HG03196 (cell line): ENCODE measurements at regions not wholly inside any gene's neighbourhood (a gene's known extent, or its start where the extent isn't known, plus 50 kb on each side); places are given as distances from the start of the nearest gene placed in this dataset.

Experiments used
- ATAC-seq: cut with Tn5 transposase; IDR thresholded peaks from one replicate; pipeline ENCODE4 v1.9.1; 2021; ENCODE audit not compliant: unreplicated experiment

- no peak for ATAC-seq
Observed at GRCh38 chr6:2468601-2468955, 223.2 kb upstream of the GMDS start.

DNA sequence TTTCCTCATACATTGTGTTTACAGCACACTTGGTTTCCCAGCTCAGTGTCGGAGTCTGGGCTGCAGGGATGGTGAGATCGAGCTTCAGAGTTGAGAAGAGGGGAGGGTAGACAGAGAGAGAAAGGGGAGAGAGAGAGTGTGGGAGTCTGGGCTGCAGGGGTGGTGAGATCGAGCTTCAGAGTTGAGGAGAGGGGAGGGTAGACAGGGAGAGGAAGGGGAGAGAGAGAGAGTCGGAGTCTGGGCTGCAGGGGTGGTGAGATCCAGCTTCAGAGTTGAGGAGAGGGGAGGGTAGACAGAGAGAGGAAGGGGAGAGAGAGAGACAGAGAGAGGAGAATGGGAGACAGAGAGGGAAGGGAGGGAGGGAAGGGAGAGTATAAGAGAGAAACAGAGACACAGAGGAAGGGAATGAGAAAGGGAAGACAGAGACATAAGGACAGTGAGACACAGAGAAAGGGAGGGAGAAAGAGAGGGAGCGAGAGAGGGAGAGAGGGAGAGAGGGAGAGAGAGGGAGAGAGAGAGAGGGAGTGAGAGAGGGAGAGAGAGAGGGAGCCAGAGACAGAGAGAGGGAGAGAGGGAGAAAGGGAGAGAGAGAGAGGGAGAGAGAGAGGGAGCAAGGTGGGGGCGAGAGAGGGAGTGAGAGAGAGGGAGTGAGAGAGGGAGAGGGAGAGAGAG, 222.7 kb upstream of the GMDS start:
- no peak for ATAC-seq

- ATAC-seq, result no peak
Observed at GRCh38 chr6:2465336-2465735, 219.9 kb upstream of the GMDS start.

DNA sequence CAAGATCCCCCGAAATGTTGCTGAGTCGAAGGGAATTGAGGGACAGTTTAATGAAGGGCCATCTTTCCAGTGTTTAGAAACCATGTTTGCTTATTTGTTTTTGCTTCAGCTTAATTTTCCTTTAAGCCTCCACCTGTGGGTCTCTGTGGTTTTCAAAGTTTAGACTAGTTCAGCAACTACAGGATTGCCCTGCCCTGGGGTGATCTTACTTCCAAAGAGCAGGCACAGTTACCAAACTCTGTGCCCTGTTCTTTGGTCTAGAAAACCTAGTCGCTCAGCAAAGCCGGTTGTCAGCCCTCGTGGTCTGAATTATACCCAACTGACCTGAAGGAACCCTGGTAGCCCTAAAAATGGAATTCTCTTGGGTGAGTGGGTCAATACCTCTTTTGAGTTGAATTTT, 219.2 kb upstream of the GMDS start:
- ATAC-seq, result no peak

GRCh38 chr6:2462831-2463230, 217.4 kb upstream of the GMDS start:
- ATAC-seq, result no peak

DNA sequence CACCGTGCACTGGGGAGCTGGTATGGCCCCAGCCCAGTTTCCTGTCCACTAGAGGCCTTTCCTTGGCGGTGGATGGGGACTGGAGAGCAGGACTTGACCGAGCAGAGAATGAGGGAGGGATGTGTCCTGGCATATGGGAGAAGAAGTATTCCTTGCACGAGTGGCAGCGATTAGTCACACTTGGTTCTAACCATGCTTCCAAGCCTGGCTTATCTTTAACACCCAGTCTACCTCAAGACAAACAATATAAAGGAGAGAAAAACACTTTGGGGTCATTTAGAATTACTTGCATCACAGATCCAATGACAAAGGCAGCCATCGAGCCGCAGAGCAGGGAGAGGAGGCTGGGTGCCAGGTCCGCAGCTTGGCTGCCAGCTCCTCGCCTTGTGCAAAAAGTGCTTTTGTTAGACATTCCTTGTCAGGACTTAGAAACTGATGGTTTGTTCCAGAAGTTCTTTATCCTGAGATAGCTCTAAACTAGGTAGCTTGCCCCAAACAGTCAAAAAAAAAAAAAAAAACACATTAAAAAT, 214.9 kb upstream of the GMDS start:
- ATAC-seq, result no peak

- ATAC-seq, result no peak
Observed at GRCh38 chr6:2454180-2454579, 208.8 kb upstream of the GMDS start.

DNA sequence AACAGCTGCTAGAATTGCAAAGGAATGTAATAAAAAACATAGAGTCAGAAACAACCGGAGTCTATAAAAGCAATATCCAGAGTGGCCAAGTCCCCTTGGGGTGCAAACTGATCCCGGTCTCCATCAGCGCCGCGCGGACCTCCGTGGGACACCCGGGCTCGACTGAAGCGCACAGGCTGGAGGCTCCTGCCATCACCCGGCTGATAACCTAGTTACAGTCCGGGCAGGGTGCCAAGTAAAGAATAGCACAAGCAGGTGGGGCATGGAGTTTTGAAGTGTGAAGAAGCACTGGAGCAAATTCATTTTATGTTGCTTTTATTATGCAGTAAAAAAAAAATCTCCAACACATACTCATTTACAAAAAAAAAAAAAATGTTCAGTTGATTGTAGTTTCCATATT, 205.1 kb upstream of the GMDS start:
- ATAC-seq, result no peak

- ATAC-seq, result no peak
Observed at GRCh38 chr6:2449572-2449940, 204.2 kb upstream of the GMDS start.

DNA sequence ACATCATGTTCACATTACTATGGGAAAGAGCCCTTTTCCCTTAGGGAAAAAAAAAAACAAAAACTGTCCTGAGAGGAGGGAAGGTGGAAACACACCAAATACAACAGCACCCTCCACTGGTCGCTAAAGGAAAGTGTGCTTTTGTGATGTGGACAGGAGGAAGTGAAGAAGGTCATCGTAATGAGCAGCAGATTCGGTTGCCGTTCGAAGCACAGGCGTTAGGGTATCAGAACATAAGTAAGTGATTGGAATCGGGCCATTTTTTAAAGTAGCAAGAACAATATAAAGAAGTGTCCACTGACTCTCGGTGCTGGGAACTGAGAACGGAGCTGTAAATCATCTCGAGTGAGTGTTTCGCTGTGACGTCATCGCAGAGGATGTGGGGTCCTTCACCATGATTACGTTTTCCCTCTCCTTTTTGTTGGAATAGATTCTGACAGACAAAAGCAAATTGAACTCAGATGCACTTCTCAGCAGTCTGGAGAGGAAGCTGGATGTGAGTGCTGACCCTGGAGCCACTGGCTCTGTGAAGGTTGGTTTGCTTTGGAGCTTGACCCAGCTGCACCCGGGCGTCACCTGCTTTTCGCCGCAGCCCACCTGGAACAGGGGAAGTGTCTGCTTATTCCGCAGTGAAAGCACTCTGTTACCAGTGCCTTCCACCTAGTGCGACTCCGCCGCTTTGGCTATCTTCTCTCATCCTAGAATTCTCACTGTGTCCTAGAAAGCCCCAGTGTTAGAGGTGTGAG, 203.6 kb upstream of the GMDS start:
- ATAC-seq, result no peak

DNA sequence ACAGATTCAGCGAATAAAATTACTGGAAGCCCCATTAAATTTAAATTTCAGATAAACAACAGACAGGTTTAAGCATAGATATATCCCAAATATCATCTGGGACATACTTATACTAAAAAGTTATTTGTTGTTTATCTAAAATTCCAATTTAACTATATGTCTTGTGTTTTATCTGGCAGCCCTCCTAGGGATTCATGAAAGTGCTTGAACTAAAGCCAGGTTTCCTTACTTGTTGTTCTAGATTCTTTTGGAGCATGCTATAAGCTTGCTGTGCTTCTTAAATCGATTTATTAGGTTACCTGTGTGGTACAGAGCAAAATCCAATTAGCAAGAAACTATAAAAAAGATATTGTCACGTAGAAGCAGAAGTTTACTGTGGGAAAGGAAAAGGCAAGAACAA, 202.5 kb upstream of the GMDS start:
- ATAC-seq, result no peak

- ATAC-seq, result no peak
Observed at GRCh38 chr6:2447318-2447920, 202.0 kb upstream of the GMDS start.

- ATAC-seq, result no peak
Observed at GRCh38 chr6:2441601-2442475, 196.4 kb upstream of the GMDS start.

DNA sequence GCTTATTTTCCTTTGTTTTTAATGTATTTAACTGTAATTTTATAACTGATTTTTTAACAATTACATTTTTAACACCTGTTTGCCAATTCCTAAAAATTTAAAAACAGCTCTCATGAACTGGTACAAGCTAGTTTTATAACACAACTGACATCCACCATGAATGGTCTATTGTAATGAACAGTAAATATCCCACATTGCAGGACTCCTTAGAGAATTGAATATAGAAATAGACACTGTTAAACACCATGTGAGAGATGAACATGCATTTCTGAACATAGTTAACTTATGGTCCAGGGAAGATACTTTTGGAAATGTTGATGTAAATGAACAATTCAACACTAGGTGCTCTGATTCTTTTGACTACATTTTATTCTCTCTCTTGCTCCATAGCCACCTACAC, 195.1 kb upstream of the GMDS start:
- no peak for ATAC-seq

- no peak for ATAC-seq
Observed at GRCh38 chr6:2439632-2440031, 194.2 kb upstream of the GMDS start.

GRCh38 chr6:2439082-2439481, 193.7 kb upstream of the GMDS start:
- ATAC-seq, result no peak

DNA sequence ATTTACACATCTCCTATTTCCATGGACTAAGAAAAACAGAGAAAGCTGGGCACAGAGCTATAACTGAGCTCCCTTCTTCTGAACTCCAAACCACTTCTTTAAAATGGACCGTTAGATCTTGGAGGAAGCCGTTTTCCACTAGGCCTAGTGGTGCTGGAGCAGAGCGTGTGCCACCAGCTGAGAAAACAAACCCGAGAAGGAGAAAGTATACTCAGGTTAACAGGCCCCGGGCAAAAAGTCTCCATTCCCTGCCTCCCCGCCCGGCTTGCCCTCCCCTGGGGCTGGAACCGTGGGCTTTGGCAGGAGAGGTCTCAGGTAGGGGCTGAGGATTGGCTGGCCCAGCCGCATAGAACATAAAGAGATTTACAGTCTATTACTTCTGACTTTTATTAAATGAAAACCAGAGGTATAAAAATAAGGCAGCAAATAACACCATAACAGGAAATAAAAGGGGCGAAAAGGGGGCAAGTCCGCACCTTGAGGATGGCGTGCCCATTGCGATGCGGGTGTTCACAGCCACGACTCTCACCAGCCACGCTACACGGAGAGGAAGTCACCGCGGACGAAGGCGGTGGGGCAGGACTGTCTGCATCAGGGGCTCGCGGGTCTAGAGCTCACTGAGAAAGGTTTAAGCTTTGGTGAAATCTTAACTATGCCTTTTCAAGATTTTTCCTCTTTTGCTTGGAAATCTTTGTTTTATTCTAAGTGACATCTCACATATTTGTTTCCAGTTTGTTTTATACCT, 191.2 kb upstream of the GMDS start:
- ATAC-seq, result no peak

GRCh38 chr6:2435323-2435722, 189.9 kb upstream of the GMDS start:
- ATAC-seq, result no peak

- ATAC-seq, result no peak
Observed at GRCh38 chr6:2434912-2435311, 189.5 kb upstream of the GMDS start.

DNA sequence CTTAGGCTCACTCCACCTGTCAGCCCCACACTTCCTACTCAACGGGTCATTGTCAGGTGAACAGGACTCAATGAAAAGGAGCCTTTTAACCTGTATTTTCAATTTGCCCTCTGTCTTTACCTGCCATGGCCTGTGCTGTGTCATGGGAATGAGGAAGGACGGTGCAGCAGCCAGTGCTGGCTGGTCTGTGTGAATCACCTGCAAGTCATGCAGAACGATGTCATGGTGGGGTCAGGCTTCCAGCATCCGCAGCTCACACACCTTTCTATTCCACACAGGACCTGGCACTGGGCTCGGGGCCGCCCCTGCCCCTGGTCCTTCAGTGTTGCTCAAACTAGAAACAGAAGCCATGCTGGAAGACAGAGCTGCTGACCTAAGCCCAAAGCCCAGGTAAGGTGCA, 188.7 kb upstream of the GMDS start:
- no peak for ATAC-seq

DNA sequence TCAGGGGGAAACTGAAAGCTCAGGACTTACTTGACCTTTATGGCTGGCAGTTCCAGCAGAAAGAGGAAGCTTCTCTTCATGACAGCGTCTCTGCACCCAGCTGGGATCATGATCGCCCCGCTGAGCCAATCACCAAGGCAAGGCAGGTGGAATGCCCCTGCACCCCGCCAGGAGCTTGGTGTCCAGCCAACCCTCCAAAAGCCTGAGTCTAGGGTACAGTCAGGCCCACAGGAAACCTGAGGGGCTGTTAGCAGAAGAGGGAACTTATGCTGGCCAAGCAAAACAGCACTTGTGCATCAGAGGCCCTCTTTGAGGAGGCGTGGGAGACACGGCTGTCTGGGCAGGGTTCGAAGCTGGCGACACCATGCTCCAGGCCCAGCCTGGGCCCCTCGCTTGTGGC, 188.3 kb upstream of the GMDS start:
- no peak for ATAC-seq
